ENCODE measurements at regions not wholly inside any gene's neighbourhood (a gene's known extent, or its start where the extent isn't known, plus 50 kb on each side); places are given as distances from the start of the nearest gene placed in this dataset.

DNA sequence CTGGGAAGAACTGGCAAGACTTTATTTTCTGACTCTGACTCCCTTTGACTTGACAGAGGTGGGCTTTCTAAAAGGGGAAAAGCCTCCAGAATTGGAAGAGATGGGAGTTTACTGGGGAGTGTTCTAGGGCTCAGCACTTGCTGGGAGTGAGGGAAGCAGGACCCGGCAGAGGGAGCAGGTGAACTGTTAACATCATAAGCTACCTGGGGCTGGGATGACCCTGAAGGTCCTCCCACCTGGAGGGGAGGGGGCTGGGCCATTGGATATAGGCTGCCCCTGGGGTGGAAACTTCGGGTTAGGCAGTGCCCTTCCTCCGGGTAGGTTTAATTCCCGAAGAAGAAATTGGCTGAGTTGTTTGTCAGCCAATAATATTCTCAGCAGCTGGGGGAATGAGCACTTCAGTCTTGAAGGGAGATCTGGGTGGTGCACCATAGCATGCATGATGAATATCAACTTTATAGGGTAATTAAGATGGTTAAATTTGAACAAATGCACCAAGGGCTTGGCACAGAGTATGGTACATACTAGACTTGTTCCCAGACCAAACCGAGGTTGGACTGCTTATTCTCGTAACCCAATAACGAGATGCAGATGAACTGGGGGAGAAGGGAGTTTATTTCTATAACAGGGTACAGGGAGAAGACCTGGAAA lies 337.0 kb downstream of the HAPSTR1 start (continued):
- no peak for TF ChIP-seq RCOR1 (IDR thresholded peaks at IDR 0.05; ENCODE audit: borderline replicate concordance in 1 of 2, low read depth in 2 of 2, low read length in 2 of 2)

DNA sequence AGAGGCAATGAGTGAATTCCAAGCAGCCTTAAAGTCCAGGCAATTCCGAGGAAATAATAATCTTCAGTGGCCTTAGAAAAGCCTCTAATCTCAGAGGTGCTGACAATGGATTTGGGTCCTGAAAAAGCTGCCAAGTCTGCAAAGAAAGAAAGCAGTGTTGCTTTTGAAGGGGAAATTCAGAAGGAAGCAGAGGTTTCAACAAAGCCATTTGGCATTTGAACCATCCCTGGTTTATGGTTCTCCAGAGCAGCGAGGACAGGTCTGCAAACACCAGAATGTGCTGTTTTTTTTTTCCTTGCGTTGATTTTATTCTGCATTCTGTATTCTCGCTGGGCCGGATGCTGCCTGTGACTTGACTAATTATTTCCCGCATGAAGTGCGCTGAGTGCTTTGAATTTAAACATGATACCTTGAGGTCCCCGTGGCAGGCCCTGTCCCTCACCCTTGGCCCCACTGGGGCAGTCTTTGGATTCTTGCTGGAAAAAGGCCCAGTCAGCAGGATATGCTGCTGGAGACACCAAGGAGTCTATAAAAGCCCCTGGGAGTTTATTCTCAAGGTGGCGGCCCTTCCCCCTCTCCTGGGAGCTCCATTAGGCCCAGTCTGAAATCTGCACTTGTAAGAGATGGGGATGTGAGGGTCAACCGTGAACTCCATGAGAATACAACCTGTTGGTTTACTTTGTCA lies 338.3 kb downstream of the HAPSTR1 start:
- Histone ChIP-seq H3K9me1 (ENCODE audit: control insufficient read depth, insufficient read depth, low read length) (no peaks in the 10 kb centered on the region), H3K27me3 (ENCODE audit: control insufficient read depth in 2 of 2, insufficient read depth in 2 of 2, low read length in 2 of 2) (no peaks in the 10 kb centered on the region), H3K4me2 (ENCODE audit: insufficient read depth, low read length) (no peak overlapping the region), H3K79me2 (ENCODE audit: control insufficient read depth, insufficient read depth, low read length) (no peaks in the 10 kb centered on the region), H3K27ac (ENCODE audit: extremely low read depth, low read depth, low read length) (no peak overlapping the region), H3K9ac (ENCODE audit: insufficient read depth in 1 of 2, low read depth in 2 of 2, low read length in 2 of 2) (no peak overlapping the region), H2AFZ (ENCODE audit: low read depth, low read length) (no peak overlapping the region), H4K20me1 (replicated peaks; ENCODE audit: control insufficient read depth, insufficient read depth, low read length) (no peaks in the 10 kb centered on the region), H3K4me1 (replicated peaks in 1 of 2; ENCODE audit: control insufficient read depth in 2 of 2, insufficient read depth in 2 of 2, low read length in 2 of 2) (no peaks in the 10 kb centered on the region), H3K9me3 (replicated peaks; ENCODE audit: control insufficient read depth, insufficient read depth, low read depth, low read length) (no peaks in the 10 kb centered on the region), H3K4me3 (no peak overlapping the region), H3K36me3 (ENCODE audit: control insufficient read depth, insufficient read depth, low read length) (no peaks in the 10 kb centered on the region)
- intact Hi-C loops (cut with micrococcal nuclease) (no loop called here), in situ Hi-C loops (cut with MboI) (no loop called here)
- CTCF ChIA-PET (ENCODE audit: low intra/inter-chr PET ratio) = no interaction called here
- no TSS peak for BruUV-seq (replicated peaks)
- no peak for ATAC-seq
- no peak for DNase-seq (ENCODE audit: extremely low read depth in 1 of 4, low spot score in 3 of 4)
- no peak for TF ChIP-seq TAF9B (IDR thresholded peaks at IDR 0.05; ENCODE audit: partially characterized antibody)
- TF ChIP-seq TGIF2 (CRISPR knock-in tag; IDR thresholded peaks at IDR 0.05) = no peak
- TF ChIP-seq RBM15 (IDR thresholded peaks at IDR 0.05; ENCODE audit: insufficient read depth, low read length) = no peak
- TF ChIP-seq ZNF253 (CRISPR knock-in tag; conservative IDR thresholded peaks at IDR 0.05) = no peak
- no peak for TF ChIP-seq CTCF (IDR thresholded peaks at IDR 0.05 in 2 of 3, conservative IDR thresholded peaks at IDR 0.05 in 1 of 3; ENCODE audit: insufficient read depth in 2 of 3, low read depth in 1 of 3, low read length in 3 of 3)
- no peak for TF ChIP-seq KDM1A (IDR thresholded peaks at IDR 0.05)
- TF ChIP-seq POLR2G (IDR thresholded peaks at IDR 0.05; ENCODE audit: low read depth, low read length) = no peak
- FAIRE-seq = no peak
- 1% methylated on average over 10 of the region's 10 CpGs for WGBS (ENCODE audit: insufficient coverage, low coverage, missing lambda C conversion rate)
- POLR2A ChIA-PET = no interaction called here
